GM21447 (cell line): ENCODE measurements at regions not wholly inside any gene's neighbourhood (a gene's known extent, or its start where the extent isn't known, plus 50 kb on each side); places are given as distances from the start of the nearest gene placed in this dataset.

Source experiments
- ATAC-seq: cut with Tn5 transposase; IDR thresholded peaks from one replicate; pipeline ENCODE4 v1.9.1; 2021; ENCODE audit not compliant: unreplicated experiment

DNA sequence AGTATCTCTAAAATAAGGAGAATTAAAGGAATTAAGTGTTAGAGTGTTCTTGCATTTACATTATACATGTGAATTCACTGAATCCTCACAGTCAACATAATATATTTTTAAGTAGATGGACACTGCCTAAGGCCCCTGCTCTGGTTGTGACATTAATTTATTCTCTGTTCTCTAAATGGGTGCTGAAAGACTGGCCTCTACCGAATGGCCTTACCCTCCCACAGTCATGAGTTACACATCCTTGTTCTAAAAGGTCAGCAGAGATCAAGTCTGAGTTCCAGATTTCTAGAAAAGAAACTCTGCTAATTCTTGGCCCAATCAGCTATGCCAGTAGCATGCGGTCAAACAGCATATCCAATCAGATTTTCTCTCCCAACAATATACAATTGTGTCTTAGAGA lies 193.2 kb downstream of the TM2D1 start:
- no peak for ATAC-seq

DNA sequence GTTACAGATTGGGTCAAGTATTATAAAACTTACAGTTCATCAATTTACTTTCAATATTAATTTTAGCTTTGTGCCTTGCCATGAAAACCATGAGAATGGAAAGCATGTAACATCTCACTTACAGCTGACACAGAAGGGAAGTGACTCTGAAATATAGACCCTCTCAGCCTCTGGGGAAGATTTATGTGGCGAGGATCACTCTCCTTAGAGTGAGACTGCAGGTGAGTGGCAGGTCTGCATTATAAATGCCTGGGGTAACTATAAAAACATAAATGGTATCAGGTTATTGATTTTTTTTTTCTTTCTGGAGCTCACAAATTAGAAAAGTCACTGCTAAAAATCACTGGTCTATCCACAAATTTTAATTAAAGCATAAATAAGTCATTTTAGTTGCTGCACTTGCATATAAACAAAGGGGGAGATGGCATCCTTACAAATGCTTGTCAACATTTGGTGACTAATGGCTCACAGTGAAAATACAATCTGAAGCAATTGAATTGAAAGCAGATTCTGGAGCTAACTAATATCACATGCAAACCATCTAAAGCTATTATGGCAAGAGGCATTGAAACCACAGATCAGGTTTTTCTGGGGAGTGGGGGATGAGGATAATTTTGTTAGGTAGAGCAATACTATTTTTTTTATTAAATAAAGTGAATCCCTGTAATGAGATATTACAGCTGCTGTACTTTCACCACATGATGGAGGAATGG lies 200.9 kb downstream of the TM2D1 start:
- no peak for ATAC-seq

DNA sequence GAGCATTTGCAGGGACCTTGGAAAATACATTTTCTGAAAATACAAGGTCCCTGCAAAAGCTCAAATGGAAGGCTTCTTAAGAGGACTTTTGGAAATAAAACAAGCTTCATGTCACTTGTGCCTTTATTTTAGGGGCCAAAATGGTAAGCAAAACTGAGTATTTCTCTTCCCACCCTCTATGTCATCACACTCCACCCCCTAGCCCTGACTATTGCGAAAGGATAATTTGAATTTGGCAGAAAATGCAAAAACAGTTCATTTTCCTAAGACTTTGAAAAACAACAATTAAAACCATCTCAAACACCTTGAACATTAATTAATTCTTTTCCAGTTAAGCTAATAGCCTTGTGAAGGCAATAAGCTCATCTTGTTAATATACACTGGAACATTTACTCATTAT lies 201.7 kb downstream of the TM2D1 start:
- no peak for ATAC-seq

DNA sequence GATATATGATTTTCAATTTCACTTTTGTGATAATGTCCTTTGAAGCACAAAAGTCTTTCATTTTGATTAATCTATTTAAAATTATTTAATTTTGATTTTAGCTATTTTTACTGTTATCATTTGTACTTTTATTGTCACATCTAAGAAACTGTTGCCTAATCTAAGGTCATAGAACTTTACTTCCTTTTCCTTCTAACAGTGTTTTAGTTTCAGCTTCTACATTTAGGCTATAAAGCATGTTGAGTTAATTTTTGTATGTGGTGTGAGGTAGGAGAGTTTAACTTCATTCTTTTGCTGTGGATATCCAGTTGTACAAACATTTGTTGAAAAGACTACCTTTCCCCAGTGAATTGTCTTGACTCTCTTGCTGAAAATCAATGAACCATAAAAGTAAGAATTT lies 204.5 kb downstream of the TM2D1 start:
- ATAC-seq: no peak

DNA sequence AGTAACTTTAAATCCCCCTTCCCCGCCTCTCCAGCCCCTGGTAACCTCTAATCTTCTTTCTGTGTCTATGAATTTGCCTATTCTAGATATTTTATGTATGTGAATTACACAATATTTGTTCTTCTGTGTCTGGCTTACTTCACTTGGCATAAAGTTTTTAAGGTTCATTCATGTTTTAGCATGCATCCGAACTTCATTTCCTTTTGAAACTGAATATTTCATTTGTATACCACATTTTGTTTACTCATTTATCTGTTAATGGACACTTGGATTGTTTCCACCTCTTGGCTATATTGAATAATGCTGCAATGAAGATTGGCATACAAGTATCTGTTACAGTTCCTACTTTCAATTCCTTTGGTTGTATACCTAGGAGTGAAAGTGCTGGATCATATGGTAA lies 205.3 kb downstream of the TM2D1 start:
- no peak for ATAC-seq

DNA sequence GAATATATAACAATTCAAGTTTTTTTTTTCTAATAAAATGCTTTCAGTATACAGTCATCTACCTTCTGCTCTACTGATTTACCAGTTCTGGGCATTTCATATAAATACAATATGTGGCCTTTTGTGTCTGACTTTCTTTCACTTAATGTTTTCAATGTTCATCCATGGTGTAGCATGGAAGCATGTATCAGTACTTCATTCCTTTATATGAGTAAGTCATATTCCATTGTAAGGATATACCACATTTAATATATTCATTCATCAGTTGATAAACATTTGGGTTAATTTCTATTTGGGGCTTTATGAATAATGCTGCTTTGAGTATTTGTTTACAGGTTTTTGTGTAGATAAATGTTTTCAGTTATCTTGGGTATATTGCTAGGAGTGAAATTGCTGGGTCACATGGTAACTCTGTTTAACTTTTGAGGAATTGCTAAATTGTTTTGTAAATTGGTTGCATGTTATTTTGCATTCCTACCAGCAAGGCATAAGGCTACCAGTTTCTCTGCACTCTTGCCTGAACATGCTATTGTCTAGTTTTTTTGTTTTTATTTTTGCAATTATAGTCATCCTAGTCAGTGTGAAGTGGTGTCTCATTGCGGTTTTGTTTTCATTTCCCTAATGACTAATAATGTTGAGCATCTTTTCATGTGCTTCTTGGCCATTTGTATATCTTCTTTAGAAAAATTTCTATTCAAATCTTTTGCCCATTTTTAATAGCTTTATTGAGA lies 206.1 kb downstream of the TM2D1 start:
- ATAC-seq: peak; percentile 61

DNA sequence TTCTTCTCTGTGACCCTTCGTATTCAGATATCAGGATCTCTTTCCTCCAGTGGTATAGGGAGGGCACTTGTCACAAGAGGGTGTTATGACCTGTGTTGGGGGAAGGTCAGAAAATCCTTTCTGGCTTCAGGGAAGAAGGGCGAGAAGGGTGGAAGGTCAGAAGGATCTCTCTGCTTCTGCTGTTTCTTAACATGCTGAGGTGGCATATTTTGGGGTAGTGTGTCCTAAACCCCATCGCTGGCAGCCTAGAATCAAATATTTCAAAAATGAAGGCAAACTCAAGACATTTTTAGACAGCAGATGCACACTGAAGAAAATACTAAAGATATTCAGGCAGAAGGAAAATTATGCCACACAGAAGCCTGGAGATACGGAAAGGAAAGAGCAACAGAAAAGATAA lies 207.6 kb downstream of the TM2D1 start:
- ATAC-seq: no peak

DNA sequence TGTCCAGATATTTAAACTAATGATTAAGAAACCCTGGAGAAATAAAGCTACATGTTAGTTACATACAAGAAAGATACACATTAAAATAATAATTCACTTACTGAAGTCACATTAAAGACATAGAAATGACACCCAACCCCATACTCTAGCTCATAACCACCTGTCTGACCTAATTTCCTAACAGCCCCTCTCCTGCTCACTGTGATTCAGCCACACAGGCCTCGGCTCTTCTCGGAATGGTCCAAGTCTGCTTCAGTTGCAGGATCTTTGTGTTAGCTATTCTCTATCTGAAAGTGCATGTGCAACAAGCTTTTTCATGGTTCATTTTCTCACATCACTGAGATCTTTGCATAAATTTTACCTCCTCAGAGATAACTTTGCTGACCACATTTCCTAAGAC lies 209.8 kb downstream of the TM2D1 start:
- no peak for ATAC-seq
